ENCODE measurements at regions not wholly inside any gene's neighbourhood (a gene's known extent, or its start where the extent isn't known, plus 50 kb on each side); places are given as distances from the start of the nearest gene placed in this dataset.
A peak's percentile ranks its signal among the peaks of the same experiment; 100 is the strongest.

DNA sequence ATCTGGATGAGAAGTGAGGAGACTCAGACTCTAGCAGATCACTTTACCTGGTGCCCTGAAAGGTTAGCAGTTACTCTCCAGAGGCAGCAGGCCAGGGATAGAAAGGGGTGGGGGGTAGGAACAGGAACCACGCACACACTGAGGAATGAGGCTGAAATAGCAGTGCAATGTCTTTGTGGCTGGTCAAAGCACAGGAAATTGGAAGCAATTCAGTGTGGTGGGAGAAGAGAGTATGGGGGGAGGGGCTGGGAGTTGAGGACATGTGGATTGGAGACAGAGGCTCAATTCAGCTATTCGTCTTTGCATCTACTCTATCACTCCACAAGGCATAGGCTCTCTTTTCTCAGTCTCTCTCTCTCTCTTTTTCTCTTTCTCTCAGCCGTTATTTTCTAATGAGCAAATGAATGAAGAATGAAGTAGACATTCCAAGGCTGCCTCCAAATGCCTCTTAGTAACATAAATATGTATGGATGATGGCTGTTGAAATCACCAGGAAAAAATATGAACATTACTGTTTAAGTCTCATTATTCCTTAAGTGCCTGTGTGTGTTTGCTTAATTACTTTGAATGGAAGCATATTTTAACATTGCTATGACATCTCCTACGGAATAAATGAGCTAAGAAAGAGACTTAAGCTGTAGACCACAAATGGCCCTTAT, 979.4 kb downstream of the TSN start:
- Histone ChIP-seq H3K4me2 (no peak overlapping the region), H4K20me1 (no peaks in the 10 kb centered on the region), H3K4me3 (no peak overlapping the region), H3K4me1 (peaks cover 0 to 26% (median 7%) of the 10 kb centered on the region in 10 experiments; a peak in 10 of 20 replicates), H3K9ac (no peak overlapping the region), H3K27me3 (no peaks in the 10 kb centered on the region; a peak in 1 of 22 replicates), H3K27ac (no peak overlapping the region), H3K36me3 (no peaks in the 10 kb centered on the region), H3K9me3 (replicated peaks in 1 of 11) (no peaks in the 10 kb centered on the region)
- TF ChIP-seq Cebpa-rat (IDR thresholded peaks at IDR 0.05): no peak

DNA sequence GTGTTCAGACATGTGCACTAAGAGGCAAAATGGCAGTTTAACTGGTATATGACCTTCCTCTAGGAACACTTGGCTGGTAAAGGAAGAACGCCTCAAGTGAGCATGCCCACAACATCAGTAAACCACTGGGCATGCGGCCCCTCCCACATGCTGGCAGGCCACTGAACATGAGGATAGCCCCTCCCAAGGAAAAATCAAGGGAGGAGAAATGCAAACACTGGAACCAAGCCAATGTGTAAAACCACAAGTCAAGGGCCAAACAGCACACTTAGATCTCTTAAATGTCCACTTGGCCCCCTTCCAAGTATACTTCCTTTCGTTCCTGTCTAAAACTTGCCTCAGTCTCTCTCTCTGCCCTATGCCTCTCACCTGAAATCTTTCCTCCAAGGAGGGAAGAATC, 980.8 kb downstream of the TSN start:
- no peaks in the 10 kb centered on the region; a peak in 1 of 22 replicates for H3K27me3 ChIP-seq
- H3K4me2 ChIP-seq: peak overlapping the region in 4 of 11 experiments; percentile 14 to 81 (median 54); a peak in 5 of 22 replicates
- peaks cover 0 to 26% (median 7%) of the 10 kb centered on the region in 10 experiments; a peak in 10 of 20 replicates for H3K4me1 ChIP-seq
- H4K20me1 ChIP-seq: no peaks in the 10 kb centered on the region
- no peak for TF ChIP-seq Cebpa-rat (IDR thresholded peaks at IDR 0.05)
- no peak overlapping the region for H3K9ac ChIP-seq
- H3K9me3 ChIP-seq (replicated peaks in 1 of 11): no peaks in the 10 kb centered on the region
- no peak overlapping the region for H3K27ac ChIP-seq
- no peak overlapping the region for H3K4me3 ChIP-seq
- no peaks in the 10 kb centered on the region for H3K36me3 ChIP-seq

GRCh38 chr2:122737429-122738077, 982.1 kb downstream of the TSN start:
- no peaks in the 10 kb centered on the region; a peak in 1 of 22 replicates for H3K27me3 ChIP-seq
- 0 out of 22 replicates have a peak overlapping the region, but pooled peaks of 1 of the 11 experiments have one; percentile 27 for H3K27ac ChIP-seq
- no peaks in the 10 kb centered on the region for H3K9me3 ChIP-seq (replicated peaks in 1 of 11)
- TF ChIP-seq Cebpa-rat (IDR thresholded peaks at IDR 0.05): no peak
- H3K4me2 ChIP-seq: peak overlapping the region in 5 of 11 experiments; percentile 25 to 81 (median 59); a peak in 9 of 22 replicates
- H3K36me3 ChIP-seq: no peaks in the 10 kb centered on the region
- peaks cover 0 to 26% (median 7%) of the 10 kb centered on the region in 10 experiments; a peak in 10 of 20 replicates for H3K4me1 ChIP-seq
- H4K20me1 ChIP-seq: no peaks in the 10 kb centered on the region
- H3K9ac ChIP-seq: no peak overlapping the region
- H3K4me3 ChIP-seq: no peak overlapping the region

- Histone ChIP-seq H3K9me3 (replicated peaks in 1 of 11) (no peaks in the 10 kb centered on the region), H3K9ac (no peak overlapping the region), H3K36me3 (no peaks in the 10 kb centered on the region), H3K4me2 (no peak overlapping the region), H3K27me3 (no peaks in the 10 kb centered on the region; a peak in 1 of 22 replicates), H3K27ac (no peak overlapping the region), H3K4me3 (no peak overlapping the region), H3K4me1 (peaks cover 0 to 35% (median 7%) of the 10 kb centered on the region in 10 experiments; a peak in 10 of 20 replicates), H4K20me1 (no peaks in the 10 kb centered on the region)
- no peak for TF ChIP-seq Cebpa-rat (IDR thresholded peaks at IDR 0.05)
Observed at GRCh38 chr2:122739732-122740593, 984.5 kb downstream of the TSN start.

- Histone ChIP-seq H3K27ac (no peak overlapping the region), H3K27me3 (no peaks in the 10 kb centered on the region; a peak in 1 of 22 replicates), H3K9me3 (replicated peaks in 1 of 11) (no peaks in the 10 kb centered on the region), H3K4me1 (peaks cover 0 to 39% (median 7%) of the 10 kb centered on the region in 10 experiments; a peak in 10 of 20 replicates), H3K4me2 (no peak overlapping the region), H3K9ac (no peak overlapping the region), H4K20me1 (no peaks in the 10 kb centered on the region), H3K36me3 (no peaks in the 10 kb centered on the region), H3K4me3 (no peak overlapping the region)
- no peak for TF ChIP-seq Cebpa-rat (IDR thresholded peaks at IDR 0.05)
Observed at GRCh38 chr2:122740594-122740948, 985.1 kb downstream of the TSN start.

DNA sequence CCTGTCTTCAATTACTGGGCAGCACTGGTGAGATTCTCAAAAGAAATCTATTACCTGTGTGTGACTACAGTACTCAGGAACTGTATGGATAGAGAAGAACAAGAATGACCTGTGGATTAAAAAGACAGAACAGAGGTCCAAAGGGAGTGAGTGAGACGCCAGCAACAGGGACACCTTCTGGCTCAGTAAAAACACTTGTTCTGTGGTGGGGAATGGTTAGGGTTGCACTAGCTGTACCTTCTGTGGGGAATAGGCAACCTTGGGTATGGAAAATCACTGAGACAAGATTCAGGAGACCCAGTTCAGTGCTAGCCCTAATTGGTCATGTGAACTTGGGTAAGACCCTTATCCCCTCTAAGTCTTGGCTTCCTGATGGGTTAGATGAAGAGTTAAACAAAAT, 986.0 kb downstream of the TSN start:
- no peak overlapping the region for H3K27ac ChIP-seq
- no peaks in the 10 kb centered on the region; a peak in 1 of 22 replicates for H3K27me3 ChIP-seq
- no peak overlapping the region for H3K4me3 ChIP-seq
- no peaks in the 10 kb centered on the region for H4K20me1 ChIP-seq
- H3K9me3 ChIP-seq (replicated peaks in 1 of 11): no peaks in the 10 kb centered on the region
- H3K4me2 ChIP-seq: no peak overlapping the region
- no peaks in the 10 kb centered on the region for H3K36me3 ChIP-seq
- peaks cover 0 to 34% (median 7%) of the 10 kb centered on the region in 10 experiments; a peak in 10 of 20 replicates for H3K4me1 ChIP-seq
- no peak for TF ChIP-seq Cebpa-rat (IDR thresholded peaks at IDR 0.05)
- H3K9ac ChIP-seq: no peak overlapping the region

- no peaks in the 10 kb centered on the region for H4K20me1 ChIP-seq
- no peak overlapping the region for H3K4me2 ChIP-seq
- peaks cover 0 to 19% (median under 1%) of the 10 kb centered on the region in 10 experiments; a peak in 9 of 20 replicates for H3K4me1 ChIP-seq
- no peak overlapping the region for H3K4me3 ChIP-seq
- TF ChIP-seq Cebpa-rat (IDR thresholded peaks at IDR 0.05): no peak
- no peak overlapping the region for H3K9ac ChIP-seq
- no peak overlapping the region for H3K27ac ChIP-seq
- H3K27me3 ChIP-seq: no peaks in the 10 kb centered on the region; a peak in 1 of 22 replicates
- H3K9me3 ChIP-seq (replicated peaks in 1 of 11): no peaks in the 10 kb centered on the region
- no peaks in the 10 kb centered on the region for H3K36me3 ChIP-seq
Observed at GRCh38 chr2:122743021-122743675, 987.7 kb downstream of the TSN start.

DNA sequence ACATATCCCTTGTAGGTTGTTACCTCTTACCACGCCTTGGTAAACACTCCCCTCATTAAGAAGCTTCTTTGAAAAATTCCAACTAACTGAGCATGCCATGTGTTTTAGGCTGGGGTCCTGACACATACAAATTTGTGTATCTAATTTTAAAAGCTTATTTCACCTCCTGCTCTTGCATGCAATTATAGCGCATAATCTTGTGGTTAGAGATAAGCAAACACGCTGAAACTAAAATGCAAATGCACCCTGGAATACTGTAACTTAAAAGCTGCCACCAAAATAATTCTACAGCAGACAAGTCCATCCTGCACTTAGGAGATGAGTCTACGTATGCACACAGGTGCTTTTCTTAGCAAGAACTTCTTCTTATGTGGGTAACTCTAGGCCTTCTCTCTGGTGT, 990.2 kb downstream of the TSN start:
- H4K20me1 ChIP-seq: no peaks in the 10 kb centered on the region
- H3K27ac ChIP-seq: no peak overlapping the region
- H3K4me2 ChIP-seq: peak overlapping the region in 1 of 11 experiments; percentile 48; a peak in 1 of 22 replicates
- no peak for TF ChIP-seq Cebpa-rat (IDR thresholded peaks at IDR 0.05)
- peaks cover 0 to 15% (median 0%) of the 10 kb centered on the region in 10 experiments; a peak in 4 of 20 replicates for H3K4me1 ChIP-seq
- H3K27me3 ChIP-seq: no peaks in the 10 kb centered on the region
- no peak overlapping the region for H3K9ac ChIP-seq
- H3K36me3 ChIP-seq: no peaks in the 10 kb centered on the region
- no peaks in the 10 kb centered on the region for H3K9me3 ChIP-seq (replicated peaks in 1 of 11)
- no peak overlapping the region for H3K4me3 ChIP-seq

Data from BLaER1 treated with 17β-estradiol and CSF1 and Interleukin-3, amounts not matched to agents 10 nM and 100 nM (cell line).